ENCODE measurements at regions not wholly inside any gene's neighbourhood (a gene's known extent, or its start where the extent isn't known, plus 50 kb on each side); places are given as distances from the start of the nearest gene placed in this dataset.
A peak's percentile ranks its signal among the peaks of the same experiment; 100 is the strongest.
"Not testable (repeated sequence)": the region's sequence is repeated elsewhere in the genome, so short reads cannot be mapped to it uniquely, and the experiment has no call there.

DNA sequence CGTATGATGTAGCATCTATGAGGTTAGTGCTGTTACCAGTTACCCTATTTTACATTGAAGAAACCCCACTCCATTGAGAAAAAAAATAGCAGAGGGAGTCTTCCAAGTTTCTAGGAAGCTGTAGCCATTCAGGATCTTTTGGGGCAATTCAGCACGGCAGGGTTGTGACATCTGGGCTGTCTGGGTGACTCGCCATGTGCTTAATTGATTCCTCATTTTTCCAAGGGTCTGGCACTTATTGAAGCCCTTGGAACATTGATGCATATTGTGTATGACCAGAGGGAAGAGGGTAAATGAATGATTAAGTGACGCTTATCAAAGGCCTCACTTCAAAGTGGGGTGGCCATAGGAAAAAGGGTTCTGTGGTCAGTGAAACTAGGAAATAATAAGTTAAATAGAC is 248.7 kb downstream of the ARHGAP12 start:
- DNase-seq = no peak

DNA sequence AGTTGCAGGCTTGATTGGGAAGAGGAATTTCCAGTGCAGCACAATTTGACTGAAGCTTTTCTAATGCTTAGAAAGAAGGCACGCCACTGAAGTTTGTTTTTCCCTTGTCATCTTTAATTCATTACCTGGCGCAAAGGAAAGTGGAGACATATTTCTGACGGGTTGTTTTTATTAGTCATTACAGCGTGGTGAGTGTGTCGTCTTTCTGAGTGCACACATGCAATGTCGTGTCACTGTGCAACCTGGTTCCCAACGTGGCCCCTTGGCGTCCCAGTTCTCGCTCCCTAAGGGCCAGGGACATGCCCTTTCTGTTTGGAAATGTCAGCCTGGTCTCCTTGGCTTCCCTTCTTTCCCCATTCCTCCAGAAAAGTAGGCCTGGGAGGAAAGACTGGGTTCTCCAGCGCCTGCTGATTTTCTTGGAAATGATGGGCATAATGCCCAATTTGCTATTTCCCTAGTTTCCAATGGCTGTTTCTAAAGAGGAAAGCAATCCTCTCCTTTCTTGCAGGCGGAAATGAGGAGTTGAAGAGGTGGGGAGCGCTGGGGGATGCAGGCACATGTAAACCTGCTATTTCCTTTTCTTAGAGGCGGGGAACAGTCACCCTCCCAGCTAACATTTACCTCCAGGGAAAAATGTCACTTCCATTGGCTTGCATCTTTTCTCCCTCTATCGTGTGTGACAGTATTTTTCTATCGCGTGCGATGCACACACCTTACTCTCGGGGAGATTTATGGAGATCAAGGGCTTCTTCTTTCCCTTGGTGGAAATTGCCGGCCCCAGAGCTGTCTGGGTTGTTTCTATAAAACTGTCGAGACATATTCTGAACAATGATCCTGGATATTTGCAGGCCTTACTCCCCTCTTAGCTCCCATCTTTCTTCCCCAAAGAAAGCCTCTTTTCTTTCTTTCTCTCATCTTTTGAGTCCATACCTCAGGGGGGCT is 249.8 kb downstream of the ARHGAP12 start:
- DNase-seq = no peak

DNA sequence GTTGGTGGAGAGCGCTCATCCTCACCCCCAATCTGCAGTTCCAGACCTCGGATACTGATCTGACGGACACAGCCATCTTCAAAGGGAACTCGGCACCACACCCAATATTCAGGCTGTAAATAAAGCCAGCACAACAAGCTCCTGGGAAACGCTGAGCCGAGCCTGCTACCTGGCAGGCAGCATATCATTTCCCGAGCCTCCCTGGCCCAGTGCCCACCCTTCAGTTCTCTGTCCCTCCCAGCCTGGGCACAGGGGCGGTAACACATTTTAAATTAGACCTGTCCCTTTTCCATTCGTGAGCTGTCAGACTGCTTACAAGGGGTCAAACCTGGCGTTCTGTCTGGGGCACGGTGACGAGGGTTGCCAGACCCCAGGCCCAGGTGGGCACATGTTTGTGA is 250.5 kb downstream of the ARHGAP12 start:
- no peak for DNase-seq

DNA sequence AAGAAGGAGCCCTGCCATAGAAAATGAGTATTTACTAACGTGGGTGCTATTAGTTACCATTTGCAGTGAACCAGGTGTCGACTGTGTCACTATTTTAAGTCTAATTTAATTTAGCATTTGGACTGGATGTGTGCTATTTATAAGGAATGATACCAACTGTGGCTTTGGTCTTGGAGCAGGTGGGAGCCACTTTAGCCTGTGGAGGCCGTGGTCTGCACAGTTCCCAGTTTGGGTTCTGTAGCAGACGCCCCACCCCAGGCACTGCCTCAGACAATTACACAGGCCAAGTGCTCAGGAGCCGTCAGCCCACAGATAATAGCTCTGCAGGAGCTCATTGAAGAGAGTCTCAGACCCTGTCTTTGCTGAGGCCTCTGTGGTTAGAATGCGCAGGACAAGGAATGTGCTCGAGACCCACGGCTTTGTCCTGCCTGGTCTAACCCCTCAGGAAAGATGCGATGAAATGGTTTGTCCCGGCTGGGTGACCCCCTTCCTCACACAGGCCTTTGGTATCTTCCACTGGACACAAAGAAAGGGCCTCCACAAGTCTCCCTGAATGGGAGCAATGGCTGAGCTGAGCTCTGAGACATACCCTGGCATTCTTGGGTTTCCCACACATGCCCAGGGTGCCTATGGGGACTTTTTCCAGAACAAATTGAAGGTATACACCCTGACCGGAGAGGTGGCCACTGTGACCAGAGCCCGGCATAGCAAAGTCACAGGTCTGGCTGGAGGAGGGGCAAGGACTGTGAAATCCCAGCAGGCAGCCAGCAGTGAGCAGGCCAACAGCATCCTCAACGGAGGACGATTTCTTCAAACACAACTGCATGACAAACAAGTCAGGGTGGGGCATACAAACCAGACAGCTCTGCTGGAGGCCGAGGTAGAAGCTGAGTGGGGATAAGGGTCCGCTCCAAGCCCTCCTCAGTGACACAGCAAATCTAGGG is 251.2 kb downstream of the ARHGAP12 start:
- DNase-seq = no peak

DNA sequence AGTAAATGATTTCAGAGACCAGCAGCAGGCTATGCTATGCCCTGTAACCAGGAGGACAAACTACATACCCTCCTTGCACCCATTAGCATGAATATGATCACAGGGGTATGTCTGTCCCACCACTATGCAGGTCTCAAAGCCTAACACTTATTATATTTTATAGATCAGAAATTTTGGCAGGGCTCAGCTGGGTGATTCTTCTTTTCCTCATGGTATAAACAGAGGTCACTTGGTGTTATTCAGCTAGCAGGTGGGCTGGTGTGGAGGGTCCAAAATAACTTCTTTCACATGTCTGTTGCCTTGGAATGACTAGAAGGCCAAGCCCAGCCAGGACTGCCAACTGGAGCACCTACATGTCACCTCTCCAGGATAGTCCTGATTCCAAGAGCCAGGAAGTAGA is 252.9 kb downstream of the ARHGAP12 start:
- DNase-seq = no peak

- no peak for DNase-seq
Measured at GRCh38 chr10:31669357-31669756, 259.3 kb downstream of the ARHGAP12 start.

- no peak for DNase-seq
Measured at GRCh38 chr10:31668326-31668725, 260.3 kb downstream of the ARHGAP12 start.

DNA sequence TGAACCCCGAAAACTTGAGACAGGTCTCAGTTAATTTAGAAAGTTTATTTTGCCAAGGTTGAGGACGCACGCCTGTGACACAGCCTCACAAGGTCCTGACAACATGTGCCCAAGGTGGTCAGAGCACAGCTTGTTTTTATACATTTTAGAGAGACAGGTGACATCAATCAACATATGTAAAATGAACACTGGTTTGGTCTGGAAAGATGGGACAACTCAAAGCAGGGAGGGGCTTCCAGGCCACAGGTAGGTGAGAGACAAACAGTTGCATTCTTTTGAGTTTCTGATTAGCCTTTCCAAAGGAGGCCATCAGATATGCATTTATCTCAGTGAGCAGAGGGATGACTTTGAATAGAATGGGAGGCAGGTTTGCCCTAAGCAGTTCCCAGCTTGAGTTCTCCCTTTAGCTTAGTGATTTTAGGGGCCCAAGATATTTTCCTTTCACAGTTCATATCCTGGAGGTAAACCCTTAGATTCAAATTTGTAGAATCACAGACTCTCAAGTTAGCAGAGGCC is 262.8 kb downstream of the ARHGAP12 start:
- not testable (repeated sequence) for DNase-seq

DNA sequence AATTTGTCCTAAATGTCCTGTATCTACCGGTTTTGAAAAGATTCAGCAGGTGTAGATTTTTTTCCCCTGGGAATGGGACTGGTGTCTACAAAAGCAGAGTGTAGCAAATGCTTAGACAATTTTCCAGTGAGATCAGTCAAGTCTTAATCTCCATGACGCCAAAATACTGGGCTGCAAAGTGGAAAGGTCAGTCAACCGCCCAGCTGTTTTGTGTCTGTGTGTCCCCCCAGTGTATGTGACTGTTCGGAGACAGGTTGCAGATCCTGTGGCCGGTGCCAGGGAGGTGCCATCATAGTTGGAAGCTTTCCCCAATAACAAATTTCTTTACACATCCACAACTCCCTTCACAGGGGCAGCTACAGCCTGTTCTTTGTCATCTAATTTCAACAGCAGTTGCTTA is 263.8 kb downstream of the ARHGAP12 start:
- DNase-seq = no peak

GRCh38 chr10:31664071-31664470 is 264.6 kb downstream of the ARHGAP12 start:
- DNase-seq = not testable (repeated sequence)

DNA sequence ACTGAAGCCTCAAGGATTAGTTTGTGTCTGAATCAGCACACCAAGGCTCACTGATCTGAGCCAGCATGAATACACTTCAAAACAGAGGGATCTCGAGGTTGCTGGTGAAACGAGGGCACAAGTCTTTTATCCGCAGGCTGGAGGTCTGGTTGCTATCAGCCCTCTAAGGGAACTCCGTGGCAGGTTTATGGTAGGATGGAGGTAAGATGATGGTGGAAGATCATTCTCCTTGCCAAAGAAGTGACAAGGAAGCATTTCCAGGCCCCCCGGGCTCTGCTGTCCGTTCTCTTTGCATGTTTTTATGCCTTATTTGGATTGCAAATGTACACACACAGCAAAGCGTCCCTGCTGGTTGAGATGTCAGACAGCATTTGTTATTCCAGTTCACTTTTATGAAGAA is 268.3 kb downstream of the ARHGAP12 start:
- DNase-seq = no peak

DNA sequence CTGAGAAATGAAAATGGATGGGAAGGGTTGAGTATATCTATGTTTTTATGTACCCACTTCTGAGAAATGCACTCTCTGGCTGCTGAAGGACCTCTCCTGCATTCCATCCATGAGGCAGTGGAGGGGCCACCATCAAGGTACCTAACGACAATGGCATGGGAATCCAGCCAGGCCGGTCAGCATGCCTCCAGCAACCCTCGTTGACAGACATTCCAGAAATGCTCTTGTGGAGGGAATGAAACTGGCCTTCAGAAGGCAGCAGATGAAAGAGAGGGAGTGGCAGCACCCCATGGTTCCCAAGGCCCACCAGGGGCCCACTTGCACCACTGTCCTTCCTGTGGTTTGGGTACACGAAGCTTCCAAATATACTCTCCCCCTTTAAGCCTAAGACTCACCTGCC is 269.0 kb downstream of the ARHGAP12 start:
- no peak for DNase-seq

GRCh38 chr10:31657434-31657872 is 271.2 kb downstream of the ARHGAP12 start:
- no peak for DNase-seq

- DNase-seq = peak; percentile 1
Measured at GRCh38 chr10:31656851-31657433, 271.7 kb downstream of the ARHGAP12 start.

DNA sequence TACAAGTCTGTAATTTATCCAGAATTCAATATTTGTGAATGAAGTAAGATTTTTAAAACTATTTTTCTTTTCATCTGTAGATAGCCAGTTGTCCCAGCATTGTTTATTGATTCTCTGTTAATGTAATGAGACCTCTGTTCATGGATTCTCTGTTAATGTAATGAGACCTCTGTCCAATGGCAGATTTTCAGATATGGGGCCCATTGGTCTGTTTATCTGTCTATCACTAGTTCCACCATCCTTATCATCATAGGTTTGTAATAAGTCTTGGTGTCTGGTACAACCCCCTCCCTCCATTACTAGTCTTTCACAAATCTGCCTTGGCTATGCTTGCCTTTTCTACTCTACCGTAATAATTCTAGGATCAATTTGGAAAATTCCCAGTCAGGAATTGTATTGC is 276.6 kb downstream of the ARHGAP12 start:
- DNase-seq = no peak

GRCh38 chr10:31650010-31650409 is 278.6 kb downstream of the ARHGAP12 start:
- no peak for DNase-seq

DNA sequence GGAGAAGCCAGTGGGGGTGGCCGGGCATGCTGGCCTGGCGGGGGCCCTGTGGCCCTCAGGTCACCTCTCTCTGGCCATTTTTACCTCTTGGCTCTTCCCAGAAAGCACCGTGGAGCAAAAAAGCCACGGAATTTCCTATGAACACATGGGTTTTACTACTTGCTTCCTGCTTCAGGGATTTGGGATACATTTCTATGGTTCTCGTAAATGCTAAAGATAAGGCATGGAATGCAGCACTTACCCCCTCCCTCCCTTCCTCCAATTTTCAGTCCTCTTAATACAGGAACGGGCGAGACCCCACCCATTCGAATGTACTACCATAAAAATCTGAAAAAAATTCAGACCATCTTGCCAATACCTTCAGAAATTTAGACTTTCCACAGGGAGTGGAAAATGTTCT is 279.7 kb downstream of the ARHGAP12 start:
- DNase-seq = no peak

DNA sequence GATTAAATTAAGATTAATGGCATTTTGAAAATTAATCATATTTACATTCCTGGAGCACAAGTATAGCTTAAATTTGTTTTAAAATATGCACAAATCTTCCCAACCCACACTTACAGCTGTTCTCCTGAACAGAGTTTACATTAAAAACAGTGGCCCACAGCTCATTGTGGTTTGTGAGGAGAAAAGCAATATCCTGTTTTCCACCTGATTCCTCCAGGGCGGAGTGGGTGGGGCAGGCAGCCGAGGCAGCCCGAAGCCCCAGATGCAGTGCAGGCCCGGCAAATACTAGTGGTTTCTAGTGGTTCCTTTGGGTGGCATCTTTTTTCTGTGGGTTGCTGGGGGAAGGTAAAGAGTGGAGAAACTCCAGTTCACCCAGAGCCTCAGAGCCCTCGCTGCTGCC is 280.8 kb downstream of the ARHGAP12 start:
- DNase-seq = no peak

DNA sequence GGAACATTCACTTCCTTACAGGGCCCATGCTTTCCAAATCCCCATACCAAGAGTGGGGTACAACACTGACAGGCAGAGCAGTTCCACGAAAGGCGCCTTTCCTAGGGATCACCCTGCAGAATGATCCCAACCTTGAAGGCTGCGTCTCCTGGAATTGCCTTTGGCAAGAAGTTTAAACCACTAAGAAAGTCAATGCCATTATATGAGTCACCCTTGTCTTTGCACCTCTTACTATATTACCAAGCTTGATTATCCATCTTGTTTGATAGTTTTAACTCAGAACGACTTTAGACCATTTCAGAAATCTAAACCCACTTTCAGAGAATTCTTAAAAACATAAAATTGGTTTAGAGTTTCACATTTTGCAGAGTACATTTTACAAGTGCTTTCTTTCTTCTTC is 282.1 kb downstream of the ARHGAP12 start:
- DNase-seq = no peak

DNA sequence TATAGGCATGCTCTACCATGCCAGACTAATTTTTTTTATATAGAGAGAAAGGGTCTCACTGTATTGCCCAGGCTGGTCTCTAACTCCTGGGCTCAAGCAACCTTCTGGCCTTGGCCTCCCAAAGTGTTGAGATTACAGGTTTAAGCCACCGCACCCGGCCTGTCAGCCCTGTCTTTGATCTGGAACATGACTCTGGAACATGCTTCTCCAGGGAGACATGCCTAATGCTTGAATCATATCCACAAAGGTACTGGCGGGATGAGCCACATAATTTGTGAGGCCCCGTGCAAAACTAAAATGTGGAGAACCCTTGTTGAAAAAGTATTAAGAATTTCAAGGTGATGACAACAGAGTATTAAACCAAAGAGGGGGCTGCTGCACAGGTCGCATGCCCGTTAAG is 282.8 kb downstream of the ARHGAP12 start:
- no peak for DNase-seq

- no peak for DNase-seq
Measured at GRCh38 chr10:31644931-31645633, 283.5 kb downstream of the ARHGAP12 start.

- no peak for DNase-seq
Measured at GRCh38 chr10:31642281-31642680, 286.4 kb downstream of the ARHGAP12 start.

Data from kidney glomerular epithelial cell (primary cell).